Endothelial cell of umbilical vein (primary cell): ENCODE measurements at regions not wholly inside any gene's neighbourhood (a gene's known extent, or its start where the extent isn't known, plus 50 kb on each side); places are given as distances from the start of the nearest gene placed in this dataset.

Experiments
- BruUV-seq: library from RNA; stranded (reverse); fragments of 400-500 nt; replicated peaks from 2 replicates; lab custom pipeline; 2021; lab: Mats Ljungman, UMichigan
- CTCF ChIA-PET: fragments of 300-600, 350-600 bp; sonication (Branson Sonifier 250); formaldehyde crosslinking; loops from one replicate; lab custom pipeline; 2021; ENCODE audit warnings: antibody characterized with exemption, inconsistent platforms; lab: Charles Lee
- POLR2A ChIA-PET: fragments of 300-600, 350-600 bp; sonication (Branson Sonifier 250); formaldehyde crosslinking; loops from one replicate; lab custom pipeline; 2021; ENCODE audit warnings: antibody characterized with exemption, inconsistent platforms; lab: Charles Lee
- DNase-seq: peaks from one replicate; pipeline ENCODE4 v3.0.0-alpha.2; 2011; ENCODE audit warnings: low read depth, low spot score
- FAIRE-seq: peaks from 2 replicates; lab custom pipeline; 2011; peaks lifted over from hg19 to GRCh38; lab: Jason Lieb, UNC
- H2AFZ ChIP-seq: 2 replicates; pipeline ENCODE4 v1.6.0; 2012; ENCODE audit warnings: low read depth, low read length, control low read depth, inconsistent platforms
- H3K27ac ChIP-seq: 2 replicates; pipeline ENCODE4 v1.5.1; 2011; ENCODE audit warnings: low read depth, mild to moderate bottlenecking, control low read depth, low read length, moderate library complexity; ENCODE audit not compliant: insufficient read depth
- H3K27me3 ChIP-seq, 2 experiments: 2 replicates each; pipeline versions ENCODE4 v1.6.0 to v1.6.1; 2011; ENCODE audit warnings: low read length in 2 of 2, mixed read lengths in 1 of 2; ENCODE audit not compliant: control insufficient read depth in 2 of 2, insufficient read depth in 2 of 2
- H3K36me3 ChIP-seq, 2 experiments: 2 replicates in 1 of 2; 3 replicates in 1 of 2; pipeline ENCODE4 v1.5.1; 2011; ENCODE audit warnings: low read length in 2 of 2, mild to moderate bottlenecking in 1 of 2, moderate library complexity in 1 of 2; ENCODE audit not compliant: control insufficient read depth in 2 of 2, insufficient read depth in 2 of 2; ENCODE audit errors: extremely low read depth in 1 of 2
- H3K4me1 ChIP-seq: 3 replicates; pipeline ENCODE4 v1.5.1; 2011; ENCODE audit warnings: mild to moderate bottlenecking, low read length; ENCODE audit not compliant: control insufficient read depth, insufficient read depth; ENCODE audit errors: extremely low read depth
- H3K4me2 ChIP-seq: 2 replicates; pipeline ENCODE4 v1.6.1; 2011; ENCODE audit warnings: low read length, control low read depth, mixed read lengths; ENCODE audit not compliant: insufficient read depth
- H3K4me3 ChIP-seq, 3 experiments: fragments of 200-600 bp in 1 of 3; sonication (generic), shearing (Covaris generic) in 1 of 3; replicated peaks in 1 of 3; 2 replicates each; pipeline ENCODE4 v1.5.1; 2011 to 2016; ENCODE audit warnings: control low read depth in 3 of 3, low read length in 3 of 3, mild to moderate bottlenecking in 2 of 3, inconsistent platforms in 1 of 3, low read depth in 1 of 3, moderate library complexity in 1 of 3; ENCODE audit not compliant: insufficient read depth in 1 of 3
- H3K79me2 ChIP-seq: 2 replicates; pipeline ENCODE4 v1.6.0; 2012; ENCODE audit warnings: low read length, inconsistent platforms; ENCODE audit not compliant: control insufficient read depth, insufficient read depth
- H3K9ac ChIP-seq: replicated peaks from 2 replicates; pipeline ENCODE3; 2011; ENCODE audit warnings: low read length, control low read depth; ENCODE audit not compliant: insufficient read depth; ENCODE audit errors: extremely low read depth
- H3K9me1 ChIP-seq: replicated peaks from 3 replicates; pipeline ENCODE4 v1.6.0; 2011; ENCODE audit warnings: mild to moderate bottlenecking, low read length; ENCODE audit not compliant: control insufficient read depth, insufficient read depth; ENCODE audit errors: extremely low read depth
- H3K9me3 ChIP-seq: replicated peaks from 2 replicates; pipeline ENCODE4 v1.5.1; 2012; ENCODE audit warnings: low read length, inconsistent platforms; ENCODE audit not compliant: control insufficient read depth, insufficient read depth
- H4K20me1 ChIP-seq: replicated peaks from 2 replicates; pipeline ENCODE3; 2011; ENCODE audit warnings: mild to moderate bottlenecking, low read length; ENCODE audit not compliant: control insufficient read depth, insufficient read depth; ENCODE audit errors: extremely low read depth
- CTCF ChIP-seq, 2 donors: IDR thresholded peaks; 1 replicate in 1 of 2; 2 replicates in 1 of 2; pipeline ENCODE4 v1.5.1; 2011; ENCODE audit warnings: low read length in 2 of 2, mild to moderate bottlenecking in 2 of 2, moderate library complexity in 2 of 2, control low read depth in 1 of 2, inconsistent platforms in 1 of 2, low read depth in 1 of 2; ENCODE audit not compliant: insufficient read depth in 1 of 2; ENCODE audit errors: extremely low read depth in 1 of 2
- EZH2 ChIP-seq: IDR thresholded peaks from 2 replicates; pipeline ENCODE4 v1.6.1; 2012; ENCODE audit warnings: borderline replicate concordance, low read depth, mild to moderate bottlenecking, moderate library complexity, low read length, inconsistent platforms; ENCODE audit not compliant: severe bottlenecking
- FOS ChIP-seq: IDR thresholded peaks from 2 replicates; pipeline ENCODE4 v1.6.1; 2011; ENCODE audit warnings: mild to moderate bottlenecking, low read length, moderate library complexity, borderline replicate concordance; ENCODE audit not compliant: insufficient read depth
- GATA2 ChIP-seq: IDR thresholded peaks from 2 replicates; pipeline ENCODE4 v1.7.0; 2011; ENCODE audit warnings: low read depth, mild to moderate bottlenecking, moderate library complexity, mixed read lengths, low read length; ENCODE audit not compliant: insufficient read length, insufficient read depth
- MYC ChIP-seq: IDR thresholded peaks from one replicate; pipeline ENCODE4 v1.6.1; 2011; ENCODE audit warnings: mild to moderate bottlenecking, low read depth, low read length
- POLR2A ChIP-seq: IDR thresholded peaks from 2 replicates; pipeline ENCODE4 v1.6.1; 2012; ENCODE audit warnings: low read depth, mild to moderate bottlenecking, control low read depth, low read length
- POLR2AphosphoS5 ChIP-seq: IDR thresholded peaks from 2 replicates; pipeline ENCODE4 v1.6.1; 2012; ENCODE audit warnings: low read depth, mild to moderate bottlenecking, control low read depth, low read length, moderate library complexity; ENCODE audit not compliant: insufficient read depth
- dilution Hi-C: fragments of 300-500 bp; cut with MboI; formaldehyde crosslinking; loops from one replicate; pipeline ENCODE4 v1.15.0; 2019; ENCODE audit warnings: low sequenced_read_pairs; ENCODE audit not compliant: extremely low pct_ligation_motif_present
- intact Hi-C: fragments of 100-400 bp; cut with micrococcal nuclease; formaldehyde crosslinking; loops from one replicate; pipeline ENCODE4 v1.10.0; 2022

DNA sequence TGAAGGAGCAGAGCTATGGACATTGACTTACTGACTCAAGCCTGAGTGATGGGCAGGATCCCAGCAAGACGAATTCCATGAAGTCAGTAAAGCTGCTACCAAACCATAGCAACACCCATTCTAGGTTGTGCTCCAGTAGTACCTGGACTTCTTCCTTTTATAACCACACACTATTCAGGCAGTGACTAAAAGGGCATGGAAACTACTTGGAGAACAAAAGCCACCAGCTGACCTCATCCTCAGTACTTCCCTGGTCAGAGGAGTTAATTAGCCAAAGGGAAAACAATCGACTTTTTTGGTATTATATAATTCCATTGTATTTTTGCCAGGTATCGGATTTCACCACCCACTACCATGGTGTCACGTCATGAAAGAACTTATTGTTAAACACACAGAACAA is 237.1 kb downstream of the TTC32 start:
- Histone ChIP-seq H3K79me2 (no peaks in the 10 kb centered on the region), H3K36me3 (no peaks in the 10 kb centered on the region), H3K27ac (no peak overlapping the region), H3K4me1 (no peaks in the 10 kb centered on the region), H2AFZ (no peak overlapping the region), H3K27me3 (no peaks in the 10 kb centered on the region), H3K9me3 (no peaks in the 10 kb centered on the region), H3K9ac (no peak overlapping the region), H3K4me3 (no peak overlapping the region), H3K4me2 (no peak overlapping the region), H4K20me1 (no peaks in the 10 kb centered on the region), H3K9me1 (no peaks in the 10 kb centered on the region)
- CTCF ChIA-PET: interaction anchor here (1.3 to 1.6 kb wide), 2 partner anchors 10 to 314 kb away, joined by 3 to 6 read pairs; no protein-coding TSS in a partner anchor
- no peak for FAIRE-seq
- POLR2A ChIA-PET: no interaction called here
- BruUV-seq: no TSS peak
- TF ChIP-seq GATA2 (no peak), POLR2AphosphoS5 (no peak), POLR2A (no peak), CTCF (IDR thresholded peaks at IDR 0.05; ENCODE audit: extremely low read depth in 1 of 2, insufficient read depth in 1 of 2, low read depth in 1 of 2, low read length in 2 of 2) (no peak), FOS (no peak), EZH2 (no peak), MYC (no peak)
- DNase-seq: no peak
- dilution Hi-C loops: no loop called here
- intact Hi-C loops: no loop called here
